SKM-1 (cell line): ENCODE measurements at regions not wholly inside any gene's neighbourhood (a gene's known extent, or its start where the extent isn't known, plus 50 kb on each side); places are given as distances from the start of the nearest gene placed in this dataset.
"Not testable (repeated sequence)": the region's sequence is repeated elsewhere in the genome, so short reads cannot be mapped to it uniquely, and the experiment has no call there.

Experiments used
- DNase-seq: peaks from one replicate; lab custom pipeline; 2025; ENCODE audit not compliant: unreplicated experiment; lab: John Stamatoyannopoulos, UW

DNA sequence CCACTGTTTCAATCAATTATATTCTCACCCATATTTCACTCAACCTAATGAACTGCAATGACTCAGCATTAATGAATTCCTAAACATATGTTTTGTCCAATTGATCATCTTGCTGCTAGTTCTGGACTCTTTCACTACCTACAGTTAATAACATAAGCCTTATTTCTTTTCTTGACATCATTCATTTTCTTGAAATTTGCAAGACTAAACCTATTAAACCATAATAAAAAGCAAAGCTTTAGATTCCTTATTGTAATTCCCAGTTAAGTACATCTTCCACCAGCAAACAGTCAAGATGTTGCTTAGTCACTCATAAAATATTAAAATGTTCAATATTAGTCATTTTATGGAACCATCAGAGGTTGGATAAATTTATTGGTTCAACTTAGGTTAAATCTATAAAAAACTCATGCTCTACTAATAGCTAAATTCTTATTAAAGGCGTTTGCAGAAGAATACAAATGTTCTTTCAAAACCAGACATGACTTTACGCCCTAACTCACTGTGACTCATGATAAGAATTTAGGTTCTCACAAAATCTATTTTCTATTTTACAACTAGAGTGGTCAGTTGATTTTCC is 599.4 kb downstream of the RNF144A start:
- DNase-seq = no peak

DNA sequence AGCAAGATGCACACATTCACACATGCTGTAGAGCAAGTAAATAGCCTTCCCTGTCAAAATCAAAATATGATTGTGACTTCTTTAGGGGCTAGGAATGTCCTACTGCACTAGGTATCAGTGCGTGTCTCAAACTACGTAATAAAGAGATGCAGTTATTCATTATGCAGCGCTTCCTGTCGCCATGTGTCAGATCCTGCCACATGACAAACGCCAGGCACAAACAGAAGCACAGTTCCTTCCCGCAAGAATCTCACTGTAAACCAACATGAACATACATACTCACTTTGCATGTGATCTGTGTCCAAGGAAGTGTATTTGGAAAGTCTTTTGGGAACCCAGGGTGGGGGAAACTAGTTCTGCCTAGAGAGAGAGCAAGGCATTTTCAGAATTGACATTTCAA is 599.9 kb downstream of the RNF144A start:
- no peak for DNase-seq

DNA sequence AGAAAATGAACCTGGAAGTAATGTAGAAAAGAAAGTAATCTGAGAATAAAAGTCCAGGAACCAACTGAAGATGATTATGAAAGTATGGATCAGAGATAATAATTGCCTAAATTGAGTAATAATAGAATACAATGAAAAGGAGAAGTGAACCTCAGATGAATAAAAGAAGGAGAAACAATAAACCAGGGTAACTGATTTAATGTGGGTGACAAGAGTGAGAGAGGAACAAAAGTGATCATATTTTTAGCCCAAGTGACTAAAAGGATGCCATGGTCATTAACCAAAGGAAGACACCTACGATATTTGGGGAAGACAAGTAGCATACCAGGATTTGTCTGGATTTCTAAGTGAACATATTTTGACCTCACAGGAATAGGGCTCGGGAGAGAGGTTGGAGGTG is 600.6 kb downstream of the RNF144A start:
- no peak for DNase-seq

DNA sequence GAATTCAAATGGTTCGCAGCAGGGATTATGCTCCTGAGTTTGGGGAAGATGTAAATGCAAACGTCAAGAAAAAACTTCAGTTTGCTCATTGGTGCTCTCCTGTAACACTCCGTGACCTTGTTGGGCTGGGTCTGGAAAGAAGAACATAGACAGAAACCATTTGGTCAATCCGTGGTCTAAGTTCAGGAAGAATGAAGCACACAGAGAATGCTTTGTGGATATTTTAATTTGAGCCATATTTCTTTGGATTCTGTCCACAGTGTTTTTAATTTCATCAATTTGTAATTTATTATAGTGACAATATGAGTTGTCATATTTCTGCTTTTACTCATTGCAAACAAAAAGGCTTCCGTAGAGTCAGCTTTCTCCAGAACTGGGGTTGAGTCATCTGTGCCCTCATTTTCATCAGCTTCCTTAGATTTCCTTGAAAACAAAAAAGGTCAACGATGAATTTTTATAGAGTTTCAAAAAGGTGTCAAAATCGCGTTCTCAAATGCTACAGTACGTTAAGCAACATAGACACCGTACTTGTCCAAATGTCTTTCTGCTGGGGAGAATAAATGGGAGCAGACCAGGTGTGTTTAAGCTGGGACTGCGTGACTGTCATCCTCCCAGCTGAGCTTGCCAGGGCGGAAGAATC is 606.4 kb downstream of the RNF144A start:
- DNase-seq = no peak

DNA sequence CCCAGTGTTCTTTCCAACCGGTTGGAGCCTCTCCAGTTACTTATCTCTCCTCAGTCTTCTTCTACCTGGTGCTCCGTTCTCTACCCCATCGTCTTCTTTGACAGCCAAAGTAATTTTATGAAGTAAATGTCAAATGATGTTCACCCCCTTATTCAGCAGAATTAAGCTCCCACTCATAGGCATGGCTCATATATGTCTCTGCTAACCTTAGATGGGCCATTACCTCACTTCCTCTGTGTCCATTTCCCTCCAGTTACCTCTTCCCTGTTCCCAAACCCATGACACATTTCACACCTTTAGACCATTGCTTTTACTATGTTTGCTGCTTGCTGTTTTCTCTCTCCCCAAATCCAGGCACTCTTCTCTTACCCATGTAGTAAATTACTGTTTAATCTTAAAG is 607.0 kb downstream of the RNF144A start:
- DNase-seq = no peak

DNA sequence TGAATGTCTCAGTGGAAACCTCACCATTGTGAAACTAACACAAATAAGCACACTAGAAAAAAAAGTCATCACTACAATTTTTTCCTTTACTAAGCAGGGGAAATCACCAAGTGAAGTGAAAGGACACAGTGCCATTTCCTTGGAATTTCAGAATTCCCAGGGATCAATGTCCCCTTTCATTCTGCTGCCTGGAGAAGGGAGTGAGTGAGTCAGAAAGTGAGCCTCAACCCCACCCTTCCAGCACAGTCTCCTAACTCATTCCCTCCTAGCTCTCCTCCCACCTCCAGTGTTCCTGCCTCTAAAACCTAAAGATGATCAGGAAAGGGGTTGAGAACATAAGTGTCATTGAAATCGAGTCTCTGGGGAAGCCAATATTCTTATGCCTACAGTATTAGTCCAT is 608.5 kb downstream of the RNF144A start:
- DNase-seq = no peak

DNA sequence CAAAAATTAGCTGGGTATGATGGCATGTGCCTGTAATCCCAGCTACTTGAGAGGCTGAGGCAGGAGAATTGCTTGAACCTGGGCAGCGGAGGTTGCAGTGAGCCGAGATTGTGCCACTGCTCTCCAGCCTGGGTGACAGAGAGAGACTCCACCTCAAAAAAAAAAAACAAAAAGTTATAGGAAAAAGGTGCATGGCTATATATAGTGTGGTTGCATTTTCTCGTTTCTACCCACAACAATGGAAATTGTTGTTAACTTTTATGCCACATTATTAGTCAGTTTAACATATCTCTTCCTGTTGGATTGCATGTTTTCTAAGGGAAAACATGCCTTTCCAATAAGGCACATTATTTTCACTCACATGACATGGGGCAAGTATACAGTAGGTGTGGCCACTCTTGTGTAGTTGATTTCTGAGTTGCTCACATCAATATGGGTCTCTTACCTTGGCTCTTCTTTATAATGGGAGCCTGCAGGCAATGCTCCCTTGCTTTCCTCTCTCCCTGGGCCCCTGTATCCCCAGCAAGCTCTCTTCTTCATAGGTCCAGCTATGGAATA is 610.0 kb downstream of the RNF144A start:
- DNase-seq = no peak

DNA sequence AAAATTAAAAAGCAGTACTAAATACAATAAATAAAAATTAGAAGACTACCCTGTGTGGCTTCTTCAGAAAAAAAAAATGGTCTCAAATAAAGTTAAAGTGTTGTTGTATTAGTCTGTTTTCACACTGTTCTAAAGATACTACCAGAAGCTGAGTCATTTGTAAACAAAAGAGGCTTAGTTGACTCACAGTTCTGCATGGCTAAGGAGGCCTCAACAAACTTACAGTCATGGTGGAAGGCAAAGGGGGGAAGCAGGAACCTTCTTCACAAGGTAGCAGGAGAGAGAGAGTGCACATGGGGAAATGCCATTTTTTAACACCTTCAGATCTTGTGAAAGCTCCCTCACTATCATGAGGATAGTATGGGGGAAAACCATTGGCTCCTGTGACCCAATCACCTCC is 612.8 kb downstream of the RNF144A start:
- no peak for DNase-seq

DNA sequence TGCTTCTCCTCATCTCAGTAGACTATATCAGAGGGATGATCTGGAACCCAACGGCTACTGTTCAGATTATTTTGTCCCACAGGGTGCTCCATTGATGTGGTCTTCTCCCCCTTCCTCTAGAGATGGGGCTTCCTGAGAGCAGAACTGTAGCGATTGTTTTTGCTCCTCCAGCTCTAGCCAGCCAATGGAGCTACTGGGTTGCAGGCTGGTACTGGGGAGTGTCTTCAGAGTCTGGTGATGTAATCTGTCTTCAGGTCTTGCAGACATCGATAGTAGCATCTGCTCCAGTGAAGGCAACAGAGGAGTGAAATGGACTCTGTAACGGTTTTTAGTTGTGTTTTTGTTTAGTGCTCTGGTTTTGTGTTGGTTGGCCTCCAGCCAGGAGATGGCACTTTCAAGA is 621.9 kb downstream of the RNF144A start:
- DNase-seq = no peak

DNA sequence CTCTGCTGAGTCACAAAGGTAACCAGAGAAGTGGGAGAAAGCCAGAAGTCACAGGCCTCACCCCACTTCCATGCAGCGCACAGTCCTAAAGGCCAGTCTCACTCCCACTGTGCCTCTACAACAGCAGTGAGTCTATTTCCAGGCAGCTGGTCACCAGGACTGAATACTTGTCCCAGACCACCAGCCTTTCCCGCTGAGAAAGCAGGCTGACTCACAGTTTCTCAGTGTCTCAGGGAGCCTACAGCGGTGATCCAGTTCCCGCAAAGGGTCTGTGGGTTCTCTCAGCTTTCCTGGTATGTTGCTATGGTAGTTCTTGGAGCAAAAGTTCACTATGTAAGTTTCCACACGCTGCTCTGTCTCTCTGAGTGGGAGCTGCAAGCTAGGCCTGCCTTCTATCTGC is 622.5 kb downstream of the RNF144A start:
- DNase-seq = no peak

DNA sequence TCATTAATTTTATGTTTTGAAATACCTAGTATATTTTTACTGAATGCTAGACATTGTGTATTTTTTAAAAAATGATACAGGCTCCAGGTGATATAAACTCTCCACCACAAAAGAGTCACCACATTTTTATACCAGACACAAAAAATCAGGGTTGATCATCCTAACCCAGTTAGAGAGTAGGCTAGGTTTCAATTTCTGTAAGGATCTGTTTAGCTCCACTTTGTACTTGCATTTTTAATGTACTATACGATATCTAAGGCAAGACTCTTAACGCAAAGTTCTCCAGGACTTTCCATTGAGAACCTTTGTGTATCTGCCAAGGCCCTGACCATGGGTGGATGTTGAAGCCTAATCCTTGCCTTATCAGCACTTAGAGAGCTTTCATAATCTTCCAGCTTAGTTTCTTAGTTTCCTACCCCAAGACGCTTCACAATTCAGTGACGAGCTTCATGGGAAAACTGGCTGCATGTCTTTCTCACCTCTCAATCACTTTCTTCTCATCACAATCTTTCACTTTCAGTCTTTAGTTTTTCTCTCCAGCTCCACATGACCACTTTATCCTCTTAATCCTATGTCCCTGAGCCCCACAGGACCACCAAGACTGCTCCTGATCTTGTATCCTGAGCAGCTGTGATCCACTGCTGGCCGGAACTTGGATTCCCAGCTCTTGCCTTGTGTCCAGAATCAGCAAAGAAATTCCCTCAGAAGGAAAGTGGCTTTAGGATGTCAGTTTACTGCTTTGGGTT is 635.8 kb downstream of the RNF144A start:
- DNase-seq = no peak

DNA sequence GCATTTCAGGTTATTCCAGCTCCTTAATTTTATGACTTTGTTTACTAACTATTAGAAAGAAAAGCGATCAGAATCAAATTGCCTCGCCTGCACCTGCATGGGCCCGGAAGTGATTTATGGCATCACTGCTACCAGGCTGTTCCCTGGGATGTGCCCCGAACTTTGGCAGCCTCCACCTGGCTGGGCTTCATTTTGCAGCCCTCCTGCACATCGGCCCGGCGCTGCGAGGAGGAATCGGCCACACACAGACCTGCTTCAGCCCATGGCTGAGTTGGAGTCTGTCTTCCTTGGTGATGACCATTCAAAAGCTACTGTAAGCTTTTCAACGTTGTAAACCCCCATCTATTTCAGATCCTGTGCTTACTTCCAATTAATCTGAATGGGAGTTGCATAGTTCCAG is 638.0 kb downstream of the RNF144A start:
- DNase-seq = no peak

DNA sequence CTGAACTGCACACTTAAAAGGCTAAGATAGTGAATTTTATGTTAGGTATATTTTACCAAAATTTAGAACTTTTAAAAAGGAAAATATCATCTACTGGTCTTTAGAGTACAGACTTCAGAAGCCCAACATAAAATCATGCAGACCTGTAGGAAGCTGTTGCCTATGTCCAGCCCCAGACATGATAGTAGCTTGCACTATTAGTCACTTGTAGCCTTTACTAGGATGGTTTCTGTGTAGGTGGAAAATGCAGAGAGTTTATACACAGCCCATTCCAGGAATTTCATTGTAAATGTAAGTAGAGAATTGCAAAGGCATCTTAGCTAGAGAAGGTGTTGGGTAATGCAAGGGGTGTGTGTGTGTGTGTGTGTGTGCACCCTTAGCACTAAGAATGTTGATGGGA is 640.2 kb downstream of the RNF144A start:
- no peak for DNase-seq

DNA sequence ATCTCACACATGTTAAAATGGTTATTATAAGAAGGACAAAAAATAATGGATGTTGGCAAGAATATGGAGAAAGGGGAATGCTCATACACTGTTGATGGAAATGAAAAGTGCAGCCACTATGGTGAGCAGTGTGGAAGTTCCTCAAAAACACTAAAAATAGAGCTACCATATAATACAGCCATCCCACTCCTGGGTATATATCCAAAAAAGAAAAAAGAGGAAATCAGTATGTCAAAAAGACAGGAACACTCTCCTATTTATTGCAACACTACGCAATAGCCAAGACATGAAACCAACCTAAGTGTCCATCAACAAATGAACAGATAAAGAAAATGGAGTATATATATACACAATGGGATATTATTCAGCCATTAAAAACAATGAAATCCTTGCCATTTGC is 642.6 kb downstream of the RNF144A start:
- no peak for DNase-seq

DNA sequence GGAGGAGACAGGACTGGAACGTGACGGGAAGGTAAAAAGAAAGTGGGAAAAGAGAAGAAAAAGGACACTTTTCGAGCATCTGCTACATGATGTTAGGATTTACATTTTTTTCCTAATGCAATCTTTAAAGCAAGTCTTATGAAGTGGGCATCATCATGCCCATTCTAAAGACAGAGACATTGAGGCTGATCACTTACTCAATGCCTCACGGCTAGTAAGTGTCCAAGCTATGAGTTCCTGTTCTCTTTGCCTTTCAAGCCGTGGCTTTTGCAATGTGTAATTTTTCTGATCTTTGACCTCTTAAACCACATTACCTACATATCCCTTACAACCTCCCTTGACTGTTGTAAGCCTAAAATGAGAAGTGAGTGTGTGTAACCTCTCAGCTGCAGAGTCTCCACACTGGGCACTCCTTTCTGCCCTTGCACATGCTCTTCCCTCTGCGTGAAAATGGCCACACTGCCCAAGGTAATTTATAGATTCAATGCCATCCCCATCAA is 649.2 kb downstream of the RNF144A start:
- peak; percentile 44 for DNase-seq

DNA sequence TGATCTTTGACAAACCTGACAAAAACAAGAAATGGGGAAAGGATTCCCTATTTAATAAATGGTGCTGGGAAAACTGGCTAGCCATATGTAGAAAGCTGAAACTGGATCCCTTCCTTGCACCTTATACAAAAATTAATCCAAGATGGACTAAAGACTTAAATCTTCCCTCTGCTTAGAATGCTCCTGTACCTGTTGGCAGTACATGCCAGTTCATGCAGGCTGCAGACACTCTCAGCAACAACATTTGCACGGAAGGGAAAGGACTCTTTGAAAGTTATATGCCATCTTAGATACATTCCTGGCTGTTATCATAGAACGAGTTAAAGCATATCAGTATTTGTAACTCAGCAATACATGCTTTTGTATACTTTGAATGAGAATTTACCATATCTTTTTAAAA is 649.9 kb downstream of the RNF144A start:
- DNase-seq = not testable (repeated sequence)

DNA sequence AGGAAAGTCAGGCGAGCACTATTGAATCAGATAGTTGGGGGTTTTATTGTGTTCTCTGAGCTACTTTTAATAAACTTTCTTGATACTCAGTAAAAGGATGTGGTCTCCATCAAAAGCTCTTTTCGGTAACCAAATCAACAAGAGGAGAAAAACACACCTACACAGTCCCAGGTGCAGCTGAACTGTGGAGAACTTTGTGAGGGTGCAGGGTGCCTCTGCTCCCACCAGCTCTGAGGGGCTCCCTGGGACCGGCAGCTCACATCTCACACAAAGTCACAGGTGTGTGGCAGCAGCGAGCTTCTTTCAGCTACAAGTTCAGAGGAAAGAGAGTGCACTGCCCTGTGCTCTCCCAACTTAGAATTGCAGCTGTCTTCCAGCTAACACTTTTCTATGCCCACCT is 650.4 kb downstream of the RNF144A start:
- no peak for DNase-seq

DNA sequence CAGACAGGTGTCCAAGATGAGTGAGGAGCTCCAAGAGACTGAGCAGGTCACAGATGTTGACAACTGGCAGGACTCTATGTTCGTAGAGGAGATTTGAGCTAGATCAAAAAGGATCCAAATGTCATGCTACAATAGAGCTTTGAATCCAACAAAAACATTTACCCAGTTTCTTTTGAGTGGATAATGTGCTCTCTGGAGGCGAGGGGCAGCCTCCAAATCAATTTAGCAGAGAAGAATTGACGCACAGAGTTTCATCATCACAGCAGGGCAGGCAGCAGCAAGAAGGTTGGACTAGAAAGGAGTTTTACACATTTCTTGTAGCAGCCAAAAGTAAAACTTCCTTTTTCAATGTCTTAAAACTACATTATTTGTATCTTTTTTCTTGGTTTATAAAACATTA is 653.0 kb downstream of the RNF144A start:
- no peak for DNase-seq

DNA sequence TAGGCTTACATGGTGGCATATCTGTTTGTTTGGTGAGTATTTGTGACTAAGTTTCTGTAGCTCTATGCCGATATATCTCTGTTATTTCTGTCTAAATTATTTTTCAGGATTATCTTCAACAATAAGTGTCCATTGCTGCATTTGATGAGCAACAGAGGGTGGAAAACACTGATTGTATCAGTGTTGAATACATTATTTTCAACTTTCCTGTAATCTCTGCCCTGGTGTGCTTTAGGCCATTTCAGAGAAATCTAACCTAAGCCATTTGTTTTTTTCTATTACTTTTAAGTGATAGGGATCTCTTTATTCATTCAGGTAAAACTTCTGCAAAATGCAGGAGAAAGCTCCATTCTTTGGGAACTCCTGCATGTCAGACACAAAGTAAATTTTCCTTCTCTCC is 654.5 kb downstream of the RNF144A start:
- DNase-seq = no peak

DNA sequence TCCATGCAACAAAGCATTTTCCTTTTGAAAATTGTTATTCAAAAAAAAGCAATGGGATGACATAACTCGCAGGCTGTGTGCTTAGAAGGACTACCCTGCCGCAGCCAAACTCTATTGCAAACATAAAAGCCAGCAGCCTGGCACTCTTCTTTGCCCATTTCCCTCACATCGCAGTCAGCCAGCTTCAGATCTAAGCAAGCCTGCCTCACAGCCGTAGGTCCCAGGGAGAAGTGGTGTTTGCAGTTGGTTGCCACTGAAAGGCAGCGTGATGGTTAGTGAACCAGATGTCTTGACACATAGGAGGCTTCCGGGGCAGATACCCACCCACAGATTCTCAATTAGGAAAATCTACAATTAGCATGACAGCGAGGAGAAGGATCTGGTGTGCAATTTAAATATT is 655.2 kb downstream of the RNF144A start:
- no peak for DNase-seq

DNA sequence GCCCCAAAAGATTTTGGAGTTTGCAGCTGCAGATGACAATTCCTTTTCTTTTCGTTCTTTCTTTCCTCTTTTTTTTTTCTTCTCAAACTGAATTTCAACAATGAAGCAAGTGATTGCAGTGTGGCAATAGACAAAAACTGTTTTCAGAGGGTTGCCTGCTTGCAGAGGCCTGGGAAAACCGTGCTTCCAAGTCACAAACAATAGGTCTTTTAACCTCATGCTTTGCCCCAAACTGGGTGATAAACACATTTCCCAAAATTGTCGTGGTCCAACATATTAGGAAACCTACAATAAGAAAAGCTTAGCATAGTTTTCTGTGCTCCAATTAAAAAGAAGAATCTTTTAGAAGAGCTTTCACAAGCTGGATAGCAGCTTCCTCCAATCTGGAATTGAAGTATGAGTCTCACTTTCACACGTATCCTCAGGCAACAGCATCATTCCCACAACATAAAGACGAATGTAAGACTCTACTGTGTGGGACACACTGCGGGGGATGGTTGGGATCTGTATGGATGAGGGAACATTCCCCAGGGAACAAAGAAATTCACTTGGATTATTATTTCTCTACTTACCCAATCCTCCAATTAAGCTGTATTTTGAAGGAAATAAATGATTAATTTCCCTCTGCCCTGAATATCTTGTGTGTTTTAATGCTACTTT is 656.1 kb downstream of the RNF144A start:
- no peak for DNase-seq

DNA sequence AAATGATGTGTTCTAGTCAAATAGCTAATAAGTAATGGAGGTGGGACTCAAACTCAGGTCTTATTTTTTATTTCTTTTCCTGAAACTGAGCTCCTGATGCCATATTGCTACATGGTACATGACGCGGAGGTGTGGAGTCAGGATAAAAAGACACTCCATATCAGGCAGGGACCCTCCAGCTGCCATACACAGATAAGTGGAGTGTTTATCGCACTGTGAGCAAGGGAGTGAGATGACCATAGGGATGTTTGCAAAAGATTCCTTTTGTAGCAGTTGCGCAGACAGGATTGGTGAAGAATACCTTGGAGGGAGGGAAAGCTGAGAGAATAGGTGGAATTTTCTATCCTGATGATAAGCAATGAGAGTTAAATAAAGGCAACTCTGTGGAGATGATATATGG is 657.2 kb downstream of the RNF144A start:
- DNase-seq = no peak
